ENCODE measurements at regions not wholly inside any gene's neighbourhood (a gene's known extent, or its start where the extent isn't known, plus 50 kb on each side); places are given as distances from the start of the nearest gene placed in this dataset.

- no peaks in the 10 kb centered on the region for H3K9me3 ChIP-seq (ENCODE audit: insufficient read depth, low read length)
- H2AFZ ChIP-seq (ENCODE audit: low read depth, low read length): no peak overlapping the region
- H3K4me3 ChIP-seq (ENCODE audit: low read length): no peak overlapping the region
- no peaks in the 10 kb centered on the region for H3K36me3 ChIP-seq (replicated peaks; ENCODE audit: low read depth, low read length)
- H3K4me1 ChIP-seq (ENCODE audit: low read length): no peaks in the 10 kb centered on the region
- TF ChIP-seq EZH2phosphoT487 (IDR thresholded peaks at IDR 0.05; ENCODE audit: low read depth) (no peak), CTCF (IDR thresholded peaks at IDR 0.05; ENCODE audit: low read depth, low read length) (no peak)
- H3K9ac ChIP-seq (ENCODE audit: low read length): no peak overlapping the region
- no peak overlapping the region for H3K4me2 ChIP-seq (ENCODE audit: low read length)
- H3K79me2 ChIP-seq (ENCODE audit: low read length): no peaks in the 10 kb centered on the region
- no peaks in the 10 kb centered on the region for H4K20me1 ChIP-seq (ENCODE audit: insufficient read depth, low read length)
- no peaks in the 10 kb centered on the region for H3K27me3 ChIP-seq (ENCODE audit: low read depth, low read length)
- no peak overlapping the region for H3K27ac ChIP-seq (ENCODE audit: low read length)
These were observed 911.1 kb upstream of the EEF2KMT start for GRCh38 chr16:6008670-6009069.

GRCh38 chr16:5993356-5993755, 895.8 kb upstream of the EEF2KMT start:
- Histone ChIP-seq H3K79me2 (ENCODE audit: low read length) (no peaks in the 10 kb centered on the region), H3K9ac (ENCODE audit: low read length) (no peak overlapping the region), H3K36me3 (replicated peaks; ENCODE audit: low read depth, low read length) (no peaks in the 10 kb centered on the region), H4K20me1 (ENCODE audit: insufficient read depth, low read length) (no peaks in the 10 kb centered on the region), H3K27me3 (ENCODE audit: low read depth, low read length) (no peaks in the 10 kb centered on the region), H2AFZ (ENCODE audit: low read depth, low read length) (no peak overlapping the region), H3K4me1 (ENCODE audit: low read length) (no peaks in the 10 kb centered on the region), H3K27ac (ENCODE audit: low read length) (no peak overlapping the region), H3K4me3 (ENCODE audit: low read length) (no peak overlapping the region), H3K9me3 (ENCODE audit: insufficient read depth, low read length) (no peaks in the 10 kb centered on the region), H3K4me2 (ENCODE audit: low read length) (no peak overlapping the region)
- TF ChIP-seq EZH2phosphoT487 (IDR thresholded peaks at IDR 0.05; ENCODE audit: low read depth) (no peak), CTCF (IDR thresholded peaks at IDR 0.05; ENCODE audit: low read depth, low read length) (no peak)

GRCh38 chr16:5982979-5983378, 885.4 kb upstream of the EEF2KMT start:
- Histone ChIP-seq H3K36me3 (replicated peaks; ENCODE audit: low read depth, low read length) (no peaks in the 10 kb centered on the region), H4K20me1 (ENCODE audit: insufficient read depth, low read length) (no peaks in the 10 kb centered on the region), H3K27ac (ENCODE audit: low read length) (no peak overlapping the region), H3K4me3 (ENCODE audit: low read length) (no peak overlapping the region), H3K4me1 (ENCODE audit: low read length) (no peaks in the 10 kb centered on the region), H3K79me2 (ENCODE audit: low read length) (no peaks in the 10 kb centered on the region), H3K27me3 (ENCODE audit: low read depth, low read length) (no peaks in the 10 kb centered on the region), H2AFZ (ENCODE audit: low read depth, low read length) (no peak overlapping the region), H3K4me2 (ENCODE audit: low read length) (no peak overlapping the region), H3K9ac (ENCODE audit: low read length) (no peak overlapping the region), H3K9me3 (ENCODE audit: insufficient read depth, low read length) (no peaks in the 10 kb centered on the region)
- TF ChIP-seq CTCF (IDR thresholded peaks at IDR 0.05; ENCODE audit: low read depth, low read length): no peak
- TF ChIP-seq EZH2phosphoT487 (IDR thresholded peaks at IDR 0.05; ENCODE audit: low read depth): no peak

- no peak overlapping the region for H3K27ac ChIP-seq (ENCODE audit: low read length)
- H3K4me2 ChIP-seq (ENCODE audit: low read length): no peak overlapping the region
- no peaks in the 10 kb centered on the region for H3K9me3 ChIP-seq (ENCODE audit: insufficient read depth, low read length)
- no peak overlapping the region for H2AFZ ChIP-seq (ENCODE audit: low read depth, low read length)
- no peak overlapping the region for H3K4me3 ChIP-seq (ENCODE audit: low read length)
- H3K79me2 ChIP-seq (ENCODE audit: low read length): no peaks in the 10 kb centered on the region
- H4K20me1 ChIP-seq (ENCODE audit: insufficient read depth, low read length): no peaks in the 10 kb centered on the region
- H3K36me3 ChIP-seq (replicated peaks; ENCODE audit: low read depth, low read length): no peaks in the 10 kb centered on the region
- no peak overlapping the region for H3K9ac ChIP-seq (ENCODE audit: low read length)
- H3K27me3 ChIP-seq (ENCODE audit: low read depth, low read length): no peaks in the 10 kb centered on the region
- H3K4me1 ChIP-seq (ENCODE audit: low read length): no peaks in the 10 kb centered on the region
- TF ChIP-seq CTCF (IDR thresholded peaks at IDR 0.05; ENCODE audit: low read depth, low read length) (no peak), EZH2phosphoT487 (IDR thresholded peaks at IDR 0.05; ENCODE audit: low read depth) (no peak)
These were observed 882.4 kb upstream of the EEF2KMT start for GRCh38 chr16:5979905-5980550.
